Pancreas (tissue), 10 donors: ENCODE measurements at regions not wholly inside any gene's neighbourhood (a gene's known extent, or its start where the extent isn't known, plus 50 kb on each side); places are given as distances from the start of the nearest gene placed in this dataset.
"Not testable (repeated sequence)": the region's sequence is repeated elsewhere in the genome, so short reads cannot be mapped to it uniquely, and the experiment has no call there.

ENCODE experiments used
- ATAC-seq, 4 donors: fragments of 200-7000 bp; cut with Tn5 transposase; one replicate each; pipeline versions ENCODE4 v1.8.0 to v1.9.1; 2020; ENCODE audit warnings: mild to moderate bottlenecking in 4 of 4, moderate library complexity in 4 of 4
- DNase-seq, 6 donors: peaks; one replicate each; pipeline ENCODE4 v3.0.0-alpha.2; 2020
- FAIRE-seq: peaks from 2 replicates; lab custom pipeline; 2012; peaks lifted over from hg19 to GRCh38; lab: Jason Lieb, UNC
- H3K27ac ChIP-seq, 4 donors: fragments of 200-600 bp; sonication (generic); 1 replicate in 3 of 4; 2 replicates in 1 of 4; pipeline versions ENCODE4 v1.5.0 to v1.8.0; 2020
- H3K27me3 ChIP-seq, 4 donors: fragments of 200-600 bp; one replicate each; pipeline ENCODE4 v1.8.0; 2021
- H3K36me3 ChIP-seq, 3 donors: fragments of 200-600 bp; sonication (generic) in 1 of 3; one replicate each; pipeline versions ENCODE4 v1.5.0 to v1.8.0; 2020 to 2021
- H3K4me1 ChIP-seq, 3 donors: fragments of 200-600 bp; one replicate each; pipeline ENCODE4 v1.8.0; 2021
- H3K4me3 ChIP-seq, 4 donors: fragments of 200-600 bp; sonication (generic) in 2 of 4; one replicate each; pipeline versions ENCODE4 v1.5.0 to v1.8.0; 2020 to 2021
- H3K9me3 ChIP-seq, 4 donors: fragments of 200-600 bp; one replicate each; pipeline ENCODE4 v1.8.0; 2021
- WGBS, 2 donors: extraction: QIAGEN DNeasy Blood & Tissue Kit; methylation state at CpG; one replicate each; pipeline ENCODE4 v1.1.7; 2013; 5-methylcytosine and 5-hydroxymethylcytosine counted together
- intact Hi-C, 3 donors: fragments of 100-400 bp; cut with DNase I; formaldehyde crosslinking; loops; one replicate each; pipeline versions ENCODE4 v1.11.1 to v1.14.2; 2022
- TF ChIP-seq, protein P1 (sequence below), 4 donors: fragments of 200-600 bp; sonication (generic) in 3 of 4; IDR thresholded peaks; one replicate each; pipeline versions ENCODE4 v1.5.0 to v1.8.0; 2021; ENCODE audit warnings: antibody characterized with exemption in 4 of 4
- donor health status: healthy with polysubstance abuse.
- donor health status: DM: no; HTN: no; CAD: no; lungs with moderate emphysema.
- donor health status: DM: no; HTN: no; CAD: no.
- donor health status: control.
- donor health status: control.
- donor health status: Bipolar disorder and iron deficiency.
- donor health status: DM: yes; HTN: yes; CAD: no.
- donor health status: DM: no; HTN: no; CAD: no.
- donor health status: DM: no; HTN: no; CAD: no.
- donor health status: DM: yes; HTN: yes; CAD: no.

DNA sequence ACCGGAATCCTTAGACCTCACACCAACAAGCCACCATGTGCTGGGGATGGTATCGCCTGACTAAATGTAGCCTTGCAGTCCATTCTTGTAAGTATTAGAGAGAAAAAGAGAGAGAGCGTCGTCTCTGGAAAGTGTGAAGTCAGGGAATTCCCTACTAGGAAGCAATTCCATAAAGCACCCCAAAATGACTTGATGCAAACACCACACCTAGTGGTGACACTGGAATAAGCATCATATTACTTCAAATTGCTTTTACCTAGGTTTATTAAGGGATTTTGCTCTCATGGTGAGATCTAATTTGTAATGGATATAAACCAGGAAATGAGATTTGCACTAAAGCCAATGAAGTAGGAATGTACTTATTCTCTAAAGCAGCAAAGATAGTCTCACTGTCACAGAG, 111.4 kb upstream of the METTL9 start:
- H3K27me3 ChIP-seq, H3K9me3 ChIP-seq, H3K27ac ChIP-seq, intact Hi-C loops, H3K36me3 ChIP-seq, ATAC-seq, H3K4me1 ChIP-seq, H3K4me3 ChIP-seq, FAIRE-seq, DNase-seq: not testable (repeated sequence)
- WGBS, 2 donors, result 86 to 91% methylated on average over 3 of the region's 4 CpGs

DNA sequence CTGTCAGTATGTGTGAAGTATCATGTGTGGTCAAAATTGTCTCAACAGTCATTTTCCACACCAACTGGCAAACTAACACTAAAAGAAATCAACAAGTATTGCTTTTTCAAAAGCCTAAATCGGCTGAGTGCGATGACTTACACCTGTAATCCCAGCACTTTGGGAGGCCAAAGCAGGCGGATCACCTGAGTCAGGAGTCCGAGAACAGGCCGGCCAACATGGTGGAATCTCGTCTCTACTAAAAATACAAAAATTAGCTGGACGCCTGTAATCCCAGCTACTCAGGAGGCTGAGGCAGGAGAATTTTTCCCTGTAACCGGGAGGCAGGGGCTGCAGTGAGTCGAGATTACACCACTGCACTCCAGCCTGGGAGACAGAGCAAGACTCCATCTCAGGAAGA, 100.3 kb upstream of the METTL9 start:
- FAIRE-seq, ATAC-seq, intact Hi-C loops, H3K9me3 ChIP-seq, H3K27ac ChIP-seq, H3K4me3 ChIP-seq, H3K36me3 ChIP-seq, H3K4me1 ChIP-seq, H3K27me3 ChIP-seq: not testable (repeated sequence)
- WGBS, 2 donors, result 78 to 80% methylated on average over 5 to 7 of the region's 9 CpGs
- DNase-seq, result peak in 1 of 6 donors; percentile 6

DNA sequence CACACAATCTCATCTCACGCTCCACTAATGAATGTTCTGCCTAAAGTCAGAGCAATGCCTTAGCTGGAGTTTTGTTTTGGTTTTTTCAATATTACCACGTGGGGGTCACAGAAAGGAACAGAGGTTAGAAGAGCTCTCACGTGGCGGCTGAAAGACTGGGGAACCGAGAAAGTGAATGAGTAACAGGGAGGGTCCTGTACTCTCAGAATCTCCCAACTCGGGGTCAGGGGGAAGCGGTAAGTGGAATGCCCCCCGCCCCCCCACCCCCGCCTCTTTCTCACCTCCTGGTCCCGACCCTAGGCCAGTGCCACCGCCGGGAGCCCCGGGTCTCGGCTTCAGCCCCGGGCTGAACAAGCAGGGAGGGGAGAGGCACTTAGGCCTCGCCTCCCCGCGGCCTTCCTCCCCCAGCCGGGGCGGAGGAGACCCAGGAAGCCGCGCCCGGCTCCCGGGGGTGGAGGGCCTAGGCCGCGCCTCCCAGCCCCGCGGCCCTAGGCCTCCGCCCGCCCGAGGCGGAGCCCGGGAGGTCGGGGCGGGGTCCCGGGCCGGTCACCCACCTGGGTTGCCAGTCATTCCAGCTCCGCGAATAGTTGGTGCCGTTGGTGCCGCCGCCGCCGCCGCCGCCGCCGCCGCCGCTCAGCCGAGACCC, 98.0 kb upstream of the METTL9 start:
- H3K27me3 ChIP-seq, intact Hi-C loops, H3K4me1 ChIP-seq, H3K36me3 ChIP-seq, FAIRE-seq, H3K9me3 ChIP-seq: not testable (repeated sequence)
- peak; percentile 46 to 90 (median 76) for DNase-seq
- WGBS, 2 donors, result 0 to 1% methylated on average over 24 to 41 of the region's 51 CpGs
- Histone ChIP-seq H3K27ac (peak overlapping the region; percentile 91 to 97 (median 92)), H3K4me3 (peak overlapping the region; percentile 60 to 98 (median 76))
- peak; percentile 76 to 83 (median 81) for ATAC-seq

DNA sequence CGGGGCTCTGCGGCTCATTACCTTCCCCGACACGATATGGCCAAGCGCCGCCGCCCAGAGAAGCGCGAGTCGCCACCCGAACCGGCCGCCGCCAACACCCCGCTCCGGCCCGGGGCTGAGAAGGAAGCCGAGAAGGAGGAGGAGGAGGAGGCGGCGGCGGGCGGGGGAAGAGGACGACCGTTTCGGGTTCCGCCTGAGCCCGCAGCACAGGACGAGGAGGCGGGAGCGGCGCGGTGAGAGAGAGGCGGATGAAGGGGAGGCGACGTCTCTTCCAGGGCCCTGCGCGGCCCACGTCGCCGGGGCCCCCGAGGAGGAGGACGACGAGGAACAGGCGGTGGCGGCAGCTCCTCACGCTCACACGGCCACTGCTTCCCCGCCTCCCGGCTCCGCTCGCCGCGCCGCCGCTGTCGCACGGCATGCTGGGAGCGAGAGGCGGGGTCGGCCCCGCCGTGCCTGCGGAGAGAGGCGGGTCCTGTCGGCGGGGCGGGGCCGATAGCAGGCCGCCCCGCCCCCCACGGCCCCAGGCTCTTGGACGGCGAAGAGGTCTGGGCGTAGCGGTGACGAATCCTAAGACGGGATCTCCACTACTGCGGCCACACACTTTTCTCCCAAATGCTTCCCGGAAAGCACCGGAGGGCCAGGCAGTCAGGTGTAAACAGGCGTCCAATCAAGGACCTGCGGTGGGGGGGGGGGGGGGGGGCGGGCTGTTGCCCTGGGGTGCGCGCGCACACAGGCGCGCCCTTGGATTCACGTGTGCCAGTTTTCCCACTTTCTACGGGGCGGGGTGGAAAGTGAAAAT, 97.3 kb upstream of the METTL9 start:
- peak; percentile 93 to 97 (median 94) for ATAC-seq
- Histone ChIP-seq H3K27me3 (no peaks in the 10 kb centered on the region), H3K36me3 (no peaks in the 10 kb centered on the region), H3K9me3 (no peaks in the 10 kb centered on the region), H3K4me1 (peaks cover 0 to 3% (median 0%) of the 10 kb centered on the region in 3 donors), H3K4me3 (peak overlapping the region; percentile 60 to 98 (median 76)), H3K27ac (peak overlapping the region; percentile 91 to 97 (median 92))
- TF ChIP-seq, protein P1, sequence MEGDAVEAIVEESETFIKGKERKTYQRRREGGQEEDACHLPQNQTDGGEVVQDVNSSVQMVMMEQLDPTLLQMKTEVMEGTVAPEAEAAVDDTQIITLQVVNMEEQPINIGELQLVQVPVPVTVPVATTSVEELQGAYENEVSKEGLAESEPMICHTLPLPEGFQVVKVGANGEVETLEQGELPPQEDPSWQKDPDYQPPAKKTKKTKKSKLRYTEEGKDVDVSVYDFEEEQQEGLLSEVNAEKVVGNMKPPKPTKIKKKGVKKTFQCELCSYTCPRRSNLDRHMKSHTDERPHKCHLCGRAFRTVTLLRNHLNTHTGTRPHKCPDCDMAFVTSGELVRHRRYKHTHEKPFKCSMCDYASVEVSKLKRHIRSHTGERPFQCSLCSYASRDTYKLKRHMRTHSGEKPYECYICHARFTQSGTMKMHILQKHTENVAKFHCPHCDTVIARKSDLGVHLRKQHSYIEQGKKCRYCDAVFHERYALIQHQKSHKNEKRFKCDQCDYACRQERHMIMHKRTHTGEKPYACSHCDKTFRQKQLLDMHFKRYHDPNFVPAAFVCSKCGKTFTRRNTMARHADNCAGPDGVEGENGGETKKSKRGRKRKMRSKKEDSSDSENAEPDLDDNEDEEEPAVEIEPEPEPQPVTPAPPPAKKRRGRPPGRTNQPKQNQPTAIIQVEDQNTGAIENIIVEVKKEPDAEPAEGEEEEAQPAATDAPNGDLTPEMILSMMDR (IDR thresholded peaks at IDR 0.05), result no peak
- peak; percentile 90 to 98 (median 96) for DNase-seq
- intact Hi-C loops, result no loop called here
- FAIRE-seq, result no peak
- WGBS, 2 donors, result 0% methylated on average over 64 to 91 of the region's 91 CpGs

DNA sequence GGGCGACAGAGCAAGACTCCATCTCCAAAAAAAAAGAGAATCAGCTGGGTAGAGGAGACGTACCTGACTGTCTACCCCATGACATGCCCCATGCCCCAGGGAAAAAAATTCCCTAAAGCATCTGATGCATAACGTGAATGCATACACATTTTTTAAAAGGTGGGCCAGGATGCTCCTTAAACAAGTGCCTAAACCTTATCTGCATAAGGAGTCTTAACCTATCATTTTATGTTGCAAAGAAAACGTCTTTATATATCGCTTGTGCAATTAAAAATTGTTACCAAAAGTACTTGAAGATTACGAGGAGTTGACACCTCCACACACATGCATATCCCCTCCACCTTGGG, 95.8 kb upstream of the METTL9 start:
- H3K4me3 ChIP-seq, H3K27ac ChIP-seq, H3K4me1 ChIP-seq, H3K9me3 ChIP-seq, intact Hi-C loops, H3K36me3 ChIP-seq, ATAC-seq, H3K27me3 ChIP-seq, FAIRE-seq, DNase-seq: not testable (repeated sequence)
- WGBS, 2 donors, result 86 to 88% methylated on average over 6 of the region's 6 CpGs

DNA sequence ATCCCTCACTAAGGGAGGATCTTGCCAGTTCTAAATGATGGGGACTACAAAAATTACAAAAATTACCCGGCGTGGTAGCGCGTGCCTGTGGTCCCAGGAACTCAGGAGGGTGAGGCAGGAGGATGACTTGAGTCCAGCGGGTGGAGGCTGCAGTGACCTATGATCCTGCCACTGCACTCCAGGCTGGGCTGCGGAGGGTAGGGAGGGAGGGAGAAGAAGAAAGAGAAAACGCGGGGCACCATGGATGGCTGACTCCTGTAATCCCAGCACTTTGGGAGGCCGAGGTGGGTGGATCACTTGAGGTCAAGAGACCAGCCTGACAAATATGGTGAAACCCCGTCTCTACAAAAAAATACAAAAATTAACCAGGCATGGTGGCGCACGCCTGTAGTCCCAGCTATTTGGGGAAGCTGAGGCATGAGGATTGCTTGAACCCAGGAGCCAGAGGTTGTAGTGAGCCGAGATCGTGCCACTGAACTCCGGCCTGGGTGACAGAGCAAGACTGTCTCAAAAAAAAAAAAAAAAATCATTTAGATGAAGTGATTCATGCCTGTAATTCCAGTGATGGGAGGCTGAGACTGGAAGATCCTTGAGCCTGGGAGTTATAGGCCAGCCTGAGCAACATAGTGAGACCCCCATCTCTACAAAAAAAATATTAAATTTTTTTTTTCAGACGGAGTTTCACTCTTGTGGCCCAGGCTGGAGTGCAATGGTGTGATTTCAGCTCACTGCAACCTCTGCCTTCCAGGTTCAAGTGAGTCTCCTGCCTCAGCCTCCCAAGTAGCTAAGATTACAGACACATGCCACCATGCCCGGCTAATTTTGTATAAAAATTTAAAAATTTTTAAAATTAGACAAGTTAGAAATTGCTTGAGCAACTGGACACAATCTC, 95.2 kb upstream of the METTL9 start:
- ATAC-seq, H3K9me3 ChIP-seq, H3K27ac ChIP-seq, FAIRE-seq, H3K27me3 ChIP-seq, H3K4me3 ChIP-seq, intact Hi-C loops, H3K36me3 ChIP-seq, H3K4me1 ChIP-seq: not testable (repeated sequence)
- 95% methylated on average over 17 of the region's 17 CpGs for WGBS, 2 donors
- DNase-seq, result peak; percentile 6 to 47 (median 26)

DNA sequence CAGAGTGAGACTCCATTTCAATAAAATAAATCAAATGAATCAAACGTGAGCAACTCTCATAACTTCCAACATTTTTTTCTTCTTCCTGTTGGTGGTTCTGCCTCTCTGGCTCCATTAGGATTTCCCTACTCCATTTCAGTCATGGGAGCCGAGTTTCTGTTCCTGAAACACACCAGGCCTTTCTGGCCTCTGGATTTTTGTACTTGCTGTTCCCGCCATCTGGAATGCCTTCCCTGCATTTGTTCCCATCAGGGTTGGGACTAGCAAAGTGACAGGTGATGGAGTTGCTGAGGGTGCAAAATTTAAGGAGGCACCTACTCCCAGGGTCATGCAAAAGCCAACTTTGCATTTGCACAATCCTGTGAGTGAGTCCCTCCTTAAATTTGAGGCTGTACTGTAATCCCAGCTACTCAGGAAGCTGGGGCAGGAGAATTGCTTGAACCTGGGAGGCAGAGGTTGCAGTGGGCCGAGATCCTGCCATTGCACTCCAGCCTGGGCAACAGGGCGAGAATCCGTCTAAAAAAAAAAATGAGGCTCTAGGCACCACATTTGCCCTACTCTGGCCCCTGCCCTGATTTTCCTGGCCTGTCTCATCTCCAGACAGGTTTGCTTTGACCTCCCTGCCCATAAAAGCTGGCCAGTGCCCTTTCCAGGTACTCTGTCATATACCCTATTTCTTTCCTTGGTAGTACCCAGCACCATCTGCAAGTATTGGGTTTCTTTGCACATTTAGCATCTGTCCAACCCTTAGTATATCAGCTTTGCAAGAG, 93.4 kb upstream of the METTL9 start:
- intact Hi-C loops, FAIRE-seq, H3K4me1 ChIP-seq: not testable (repeated sequence)

DNA sequence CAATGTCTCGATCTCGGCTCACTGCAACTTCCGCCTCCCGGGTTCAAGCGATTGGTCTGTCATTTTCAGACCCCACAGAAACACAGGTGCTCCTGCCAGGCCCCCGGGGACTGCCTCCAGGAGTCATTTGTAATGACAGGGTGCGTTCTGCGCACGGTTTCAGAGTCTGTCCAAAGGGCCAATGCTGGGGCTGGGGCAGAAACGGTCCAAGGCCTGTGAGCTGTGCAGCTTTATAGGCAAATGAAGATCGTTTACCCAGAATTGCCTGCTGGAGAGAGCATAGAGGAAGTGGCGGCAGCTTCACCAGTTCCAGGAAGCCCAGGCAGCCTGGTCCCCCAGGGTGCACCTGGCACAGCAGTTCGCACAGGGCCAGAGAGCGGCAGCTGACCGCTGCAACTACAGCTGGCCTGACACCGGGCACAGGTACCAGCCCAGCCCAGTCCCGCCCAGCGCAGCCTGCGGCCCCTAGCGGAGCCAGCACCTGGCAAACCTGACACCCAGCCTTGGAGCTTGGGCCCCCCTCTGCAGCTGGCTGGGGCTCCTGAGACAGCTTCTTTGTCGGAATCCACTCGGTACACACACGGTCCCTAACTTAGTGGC, 92.4 kb upstream of the METTL9 start:
- FAIRE-seq, H3K4me1 ChIP-seq, H3K4me3 ChIP-seq, H3K9me3 ChIP-seq, intact Hi-C loops, H3K27me3 ChIP-seq, H3K36me3 ChIP-seq: not testable (repeated sequence)
- peak overlapping the region; percentile 36 to 76 (median 67) for H3K27ac ChIP-seq
- WGBS, 2 donors, result 71 to 72% methylated on average over 23 of the region's 23 CpGs
- peak; percentile 60 to 90 (median 68) for DNase-seq
- ATAC-seq, result peak in 3 of 4 donors; percentile 25 to 51 (median 46)

More for the DNA sequence above, 93.4 kb upstream of the METTL9 start:
- H3K9me3 ChIP-seq, H3K36me3 ChIP-seq, H3K27me3 ChIP-seq, ATAC-seq, H3K27ac ChIP-seq, H3K4me3 ChIP-seq: not testable (repeated sequence)
- peak in 4 of 6 donors; percentile 1 to 6 (median 4) for DNase-seq
- 86% methylated on average over 6 of the region's 6 CpGs for WGBS, 2 donors

DNA sequence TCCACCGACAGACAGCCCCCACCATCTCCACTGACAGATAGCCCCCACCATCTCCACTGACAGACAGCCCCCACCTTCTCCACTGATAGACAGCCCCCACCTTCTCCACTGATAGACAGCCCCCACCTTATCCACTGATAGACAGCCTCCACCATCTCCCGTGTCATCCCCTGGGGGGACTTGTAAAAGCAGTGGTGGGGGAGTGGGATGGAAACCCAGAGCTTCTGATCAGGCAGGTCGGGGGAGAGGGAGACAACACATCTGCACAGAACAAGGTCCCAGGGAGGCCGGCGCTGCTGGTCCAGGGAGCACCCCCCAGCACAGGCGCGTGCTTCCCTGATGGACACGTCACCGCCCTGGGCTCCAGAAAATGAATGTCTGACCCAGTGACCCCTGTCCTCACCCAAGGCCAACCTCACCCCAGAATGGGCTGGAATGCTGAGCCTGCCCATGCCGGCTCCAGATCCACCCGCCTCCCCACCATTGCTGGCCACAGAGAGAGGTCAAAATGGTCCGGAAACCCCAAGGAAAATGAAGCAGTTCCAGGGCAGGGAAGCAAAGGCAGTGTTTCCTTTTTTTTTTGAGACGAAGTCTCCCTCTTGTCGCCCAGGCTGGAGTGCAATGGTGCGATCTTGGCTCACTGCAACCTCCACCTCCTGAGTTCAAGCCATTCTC, 91.6 kb upstream of the METTL9 start:
- FAIRE-seq, H3K27me3 ChIP-seq, H3K9me3 ChIP-seq, H3K36me3 ChIP-seq, H3K27ac ChIP-seq, ATAC-seq, H3K4me3 ChIP-seq, H3K4me1 ChIP-seq, intact Hi-C loops: not testable (repeated sequence)
- WGBS, 2 donors, result 85 to 86% methylated on average over 15 of the region's 15 CpGs
- DNase-seq, result peak in 3 of 6 donors; percentile 4 to 47 (median 15)
